PC-3 (cell line): ENCODE measurements at regions not wholly inside any gene's neighbourhood (a gene's known extent, or its start where the extent isn't known, plus 50 kb on each side); places are given as distances from the start of the nearest gene placed in this dataset.

ENCODE experiments used
- ATAC-seq: fragments of 200-7000 bp; cut with Tn5 transposase; 2 replicates; pipeline ENCODE4 v1.9.1; 2020; ENCODE audit warnings: mild to moderate bottlenecking, moderate library complexity
- BruUV-seq: library from RNA; stranded (reverse); fragments of 400-500 nt; replicated peaks from 2 replicates; lab custom pipeline; 2021; lab: Mats Ljungman, UMichigan
- CTCF ChIA-PET: fragments of 300-600 bp; sonication (Branson Sonifier 250); formaldehyde crosslinking; loops from one replicate; lab custom pipeline; 2022; ENCODE audit warnings: antibody characterized with exemption; lab: Charles Lee
- POLR2A ChIA-PET: fragments of 300-600 bp; sonication (Branson Sonifier 250); formaldehyde crosslinking; loops from one replicate; lab custom pipeline; 2022; ENCODE audit warnings: antibody characterized with exemption; ENCODE audit not compliant: unreplicated experiment; lab: Charles Lee
- DNase-seq: peaks from one replicate; pipeline ENCODE4 v3.0.0-alpha.2; 2015
- H2AFZ ChIP-seq: fragments of 300-600 bp; sonication (generic); 2 replicates; pipeline ENCODE4 v1.6.0; 2016; ENCODE audit warnings: antibody characterized with exemption, low read length
- H3F3A ChIP-seq: fragments of 300-600 bp; sonication (generic); one replicate; pipeline ENCODE4 v1.6.0; 2017; ENCODE audit warnings: antibody characterized with exemption, low read length, control low read depth, mild to moderate bottlenecking; ENCODE audit not compliant: unreplicated experiment
- H3K27ac ChIP-seq: fragments of 300-600 bp; sonication (generic); 2 replicates; pipeline ENCODE4 v1.5.1; 2016; ENCODE audit warnings: mild to moderate bottlenecking, low read length
- H3K27me3 ChIP-seq: fragments of 300-600 bp; sonication (generic); 2 replicates; pipeline ENCODE4 v1.6.1; 2016; ENCODE audit warnings: low read length, mixed read lengths
- H3K36me3 ChIP-seq: fragments of 300-600 bp; sonication (generic); 2 replicates; pipeline ENCODE4 v1.6.1; 2016; ENCODE audit warnings: low read depth, mixed run types, low read length, mixed read lengths
- H3K4me1 ChIP-seq: fragments of 300-600 bp; sonication (generic); 2 replicates; pipeline ENCODE4 v1.5.1; 2016; ENCODE audit warnings: low read length; ENCODE audit not compliant: insufficient read depth
- H3K4me2 ChIP-seq: fragments of 300-600 bp; sonication (generic); 2 replicates; pipeline ENCODE4 v1.6.0; 2016; ENCODE audit warnings: low read length
- H3K4me3 ChIP-seq: fragments of 300-600 bp; sonication (generic); 2 replicates; pipeline ENCODE4 v1.5.1; 2016; ENCODE audit warnings: mild to moderate bottlenecking, low read length, mixed read lengths
- H3K79me2 ChIP-seq: fragments of 300-600 bp; sonication (generic); 2 replicates; pipeline ENCODE4 v1.6.1; 2017; ENCODE audit warnings: low read length, mixed read lengths
- H3K9ac ChIP-seq: fragments of 300-600 bp; sonication (generic); 2 replicates; pipeline ENCODE4 v1.6.0; 2016; ENCODE audit warnings: mild to moderate bottlenecking, low read length
- H3K9me2 ChIP-seq: fragments of 300-600 bp; sonication (generic); replicated peaks from 2 replicates; pipeline ENCODE4 v1.6.1; 2016; ENCODE audit warnings: mixed run types, low read length, mixed read lengths
- H3K9me3 ChIP-seq: fragments of 300-600 bp; sonication (generic); 2 replicates; pipeline ENCODE4 v1.6.1; 2016; ENCODE audit warnings: low read length, mixed read lengths
- H4K20me1 ChIP-seq: fragments of 300-600 bp; sonication (generic); 2 replicates; pipeline ENCODE4 v1.6.1; 2016; ENCODE audit warnings: low read length, mixed read lengths
- EZH2 ChIP-seq: fragments of 300-600 bp; sonication (generic); IDR thresholded peaks from one replicate; pipeline ENCODE4 v1.6.1; 2017; ENCODE audit warnings: antibody characterized with exemption, mild to moderate bottlenecking, low read length; ENCODE audit not compliant: unreplicated experiment
- EZH2phosphoT487 ChIP-seq: fragments of 300-600 bp; sonication (generic); IDR thresholded peaks from 2 replicates; pipeline ENCODE4 v1.6.1; 2018; ENCODE audit warnings: mild to moderate bottlenecking, antibody characterized with exemption, low read length, borderline replicate concordance
- intact Hi-C: fragments of 100-400 bp; cut with micrococcal nuclease; formaldehyde crosslinking; loops from 2 replicates; pipeline ENCODE4 v1.9.0; 2023
- TF ChIP-seq, protein P1 (sequence below): fragments of 300-600 bp; sonication (generic); conservative IDR thresholded peaks from 2 replicates; pipeline ENCODE4 v1.5.1; 2017; ENCODE audit warnings: antibody characterized with exemption, low read depth, mild to moderate bottlenecking, low read length

DNA sequence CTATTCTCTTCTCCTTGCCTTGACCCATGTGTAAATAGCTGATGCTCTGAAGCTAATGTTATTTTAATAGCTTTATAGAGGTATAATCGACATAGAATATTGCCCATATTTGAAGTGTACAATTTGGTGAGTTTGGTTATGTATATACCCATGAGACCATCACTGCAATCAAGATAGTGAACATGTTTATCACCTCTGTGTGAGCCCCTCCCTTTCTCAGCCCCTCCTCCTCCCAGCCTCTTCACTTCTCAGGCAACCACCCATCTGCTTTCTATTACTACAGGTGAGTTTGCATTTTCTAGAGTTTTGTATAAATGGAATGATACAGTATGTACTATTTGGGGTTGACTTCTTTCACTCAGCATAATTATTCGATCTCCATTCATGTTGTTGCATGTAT is 181.1 kb downstream of the INO80D start:
- TF ChIP-seq, protein P1, sequence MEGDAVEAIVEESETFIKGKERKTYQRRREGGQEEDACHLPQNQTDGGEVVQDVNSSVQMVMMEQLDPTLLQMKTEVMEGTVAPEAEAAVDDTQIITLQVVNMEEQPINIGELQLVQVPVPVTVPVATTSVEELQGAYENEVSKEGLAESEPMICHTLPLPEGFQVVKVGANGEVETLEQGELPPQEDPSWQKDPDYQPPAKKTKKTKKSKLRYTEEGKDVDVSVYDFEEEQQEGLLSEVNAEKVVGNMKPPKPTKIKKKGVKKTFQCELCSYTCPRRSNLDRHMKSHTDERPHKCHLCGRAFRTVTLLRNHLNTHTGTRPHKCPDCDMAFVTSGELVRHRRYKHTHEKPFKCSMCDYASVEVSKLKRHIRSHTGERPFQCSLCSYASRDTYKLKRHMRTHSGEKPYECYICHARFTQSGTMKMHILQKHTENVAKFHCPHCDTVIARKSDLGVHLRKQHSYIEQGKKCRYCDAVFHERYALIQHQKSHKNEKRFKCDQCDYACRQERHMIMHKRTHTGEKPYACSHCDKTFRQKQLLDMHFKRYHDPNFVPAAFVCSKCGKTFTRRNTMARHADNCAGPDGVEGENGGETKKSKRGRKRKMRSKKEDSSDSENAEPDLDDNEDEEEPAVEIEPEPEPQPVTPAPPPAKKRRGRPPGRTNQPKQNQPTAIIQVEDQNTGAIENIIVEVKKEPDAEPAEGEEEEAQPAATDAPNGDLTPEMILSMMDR = no peak
- TF ChIP-seq EZH2 (no peak), EZH2phosphoT487 (no peak)
- H3K9ac ChIP-seq = no peak overlapping the region
- ATAC-seq (no peak), DNase-seq (no peak)
- no peak overlapping the region for H3K4me3 ChIP-seq
- no peak overlapping the region for H3K4me2 ChIP-seq
- no peaks in the 10 kb centered on the region for H3K9me3 ChIP-seq
- intact Hi-C loops = no loop called here
- H3K27me3 ChIP-seq = peaks cover 25% of the 10 kb centered on the region
- H3K27ac ChIP-seq = no peak overlapping the region
- no peak overlapping the region for H2AFZ ChIP-seq
- ChIA-PET CTCF (no interaction called here), POLR2A (interaction anchor here (0.5 kb wide), 1 partner anchor 576 kb away, joined by 12 read pairs; no protein-coding TSS in a partner anchor)
- 0 out of 2 replicates have a peak, but pooled peaks cover 5% of the 10 kb centered on the region for H3K4me1 ChIP-seq
- no peaks in the 10 kb centered on the region for H4K20me1 ChIP-seq
- no peaks in the 10 kb centered on the region for H3K79me2 ChIP-seq
- no peaks in the 10 kb centered on the region for H3K36me3 ChIP-seq
- no peaks in the 10 kb centered on the region for H3F3A ChIP-seq
- BruUV-seq = no TSS peak
- H3K9me2 ChIP-seq = no peaks in the 10 kb centered on the region

DNA sequence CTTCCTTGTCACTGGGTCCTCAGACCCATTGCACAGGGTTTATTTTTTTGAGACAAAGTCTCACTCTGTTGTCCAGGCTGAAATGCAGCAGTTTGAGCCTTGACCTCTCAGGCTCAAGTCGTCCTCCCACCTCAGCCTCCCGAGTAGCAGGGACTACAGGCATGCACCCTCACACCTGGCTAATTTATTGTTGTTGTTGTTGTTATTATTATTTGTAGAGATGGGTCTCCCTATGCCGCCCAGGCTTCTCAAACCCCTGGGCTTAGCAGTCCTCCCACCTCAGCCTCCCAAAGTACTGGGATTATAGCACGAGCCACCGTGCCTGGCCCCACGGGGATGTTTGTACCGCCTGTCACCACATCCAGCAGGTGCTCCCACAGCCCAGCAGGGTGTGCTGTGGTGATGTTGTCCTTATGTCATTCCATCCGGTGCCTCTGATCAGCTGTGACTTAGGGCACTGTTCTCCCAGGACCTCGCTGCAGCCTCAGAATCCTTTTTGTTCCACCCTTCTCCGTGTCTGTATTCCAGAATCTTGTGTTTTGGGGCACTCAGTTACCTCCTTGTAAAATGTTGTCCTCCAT is 182.3 kb downstream of the INO80D start:
- no TSS peak for BruUV-seq
- H3K4me3 ChIP-seq = no peak overlapping the region
- H3K27ac ChIP-seq = no peak overlapping the region
- ChIA-PET POLR2A (no interaction called here), CTCF (interaction anchor here (0.5 to 1.8 kb wide), 4 partner anchors 21 to 862 kb away, joined by 3 to 7 read pairs (median 4); partner anchors contain the start of genes FASTKD2 and MDH1B)
- H3K9me3 ChIP-seq = no peaks in the 10 kb centered on the region
- DNase-seq (peak; percentile 56), ATAC-seq (peak; percentile 94)
- intact Hi-C loops = loop anchor here (2.0 kb wide), 2 partner anchors 21 to 45 kb away; no protein-coding TSS in a partner anchor
- H3K9me2 ChIP-seq = no peaks in the 10 kb centered on the region
- no peaks in the 10 kb centered on the region for H3K36me3 ChIP-seq
- H3K27me3 ChIP-seq = peaks cover 12% of the 10 kb centered on the region; the same call in 1 of the 2 replicates
- no peaks in the 10 kb centered on the region for H3F3A ChIP-seq
- no peaks in the 10 kb centered on the region for H3K79me2 ChIP-seq
- no peak overlapping the region for H3K9ac ChIP-seq
- no peak overlapping the region for H3K4me2 ChIP-seq
- 0 out of 2 replicates have a peak, but pooled peaks cover 5% of the 10 kb centered on the region for H3K4me1 ChIP-seq
- TF ChIP-seq EZH2phosphoT487 (no peak), EZH2 (no peak)
- TF ChIP-seq, protein P1 = peak; percentile 64
- H4K20me1 ChIP-seq = no peaks in the 10 kb centered on the region
- no peak overlapping the region for H2AFZ ChIP-seq

DNA sequence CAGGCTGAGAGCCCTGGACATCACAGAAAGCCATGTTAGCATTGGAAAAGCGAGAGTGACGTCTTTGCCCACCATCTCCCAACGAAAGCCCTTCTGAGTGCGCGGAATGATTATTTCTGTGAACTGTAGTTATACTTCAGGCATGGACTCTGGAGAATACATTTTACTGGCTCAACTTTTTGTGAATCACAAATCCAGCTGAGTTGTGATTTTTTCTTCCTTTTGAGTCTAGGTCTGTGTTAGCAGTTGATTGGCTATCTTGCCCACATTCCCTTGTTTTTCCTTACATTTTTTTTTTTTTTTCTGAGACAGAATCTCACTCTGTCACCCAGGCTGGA is 183.1 kb downstream of the INO80D start:
- Histone ChIP-seq H3K9me2 (no peaks in the 10 kb centered on the region), H3K9ac (no peak overlapping the region), H2AFZ (no peak overlapping the region), H3K4me3 (no peak overlapping the region), H3K79me2 (no peaks in the 10 kb centered on the region), H3K27me3 (peaks cover 8% of the 10 kb centered on the region; the same call in 1 of the 2 replicates), H3K36me3 (no peaks in the 10 kb centered on the region), H3K9me3 (no peaks in the 10 kb centered on the region), H4K20me1 (no peaks in the 10 kb centered on the region), H3F3A (no peaks in the 10 kb centered on the region), H3K4me1 (0 out of 2 replicates have a peak, but pooled peaks cover 5% of the 10 kb centered on the region), H3K27ac (no peak overlapping the region), H3K4me2 (no peak overlapping the region)
- ATAC-seq (no peak), DNase-seq (no peak)
- intact Hi-C loops = loop anchor here (2.0 kb wide), 2 partner anchors 22 to 46 kb away; no protein-coding TSS in a partner anchor
- TF ChIP-seq, protein P1 = no peak
- no peak for TF ChIP-seq EZH2phosphoT487
- no peak for TF ChIP-seq EZH2
- POLR2A ChIA-PET = no interaction called here
- CTCF ChIA-PET = interaction anchor here (0.7 to 1.8 kb wide), 2 partner anchors 23 to 862 kb away, joined by 3 to 7 read pairs; partner anchors contain the start of genes FASTKD2 and MDH1B
- no TSS peak for BruUV-seq
